ENCODE measurements at regions not wholly inside any gene's neighbourhood (a gene's known extent, or its start where the extent isn't known, plus 50 kb on each side); places are given as distances from the start of the nearest gene placed in this dataset.
A peak's percentile ranks its signal among the peaks of the same experiment; 100 is the strongest.

DNA sequence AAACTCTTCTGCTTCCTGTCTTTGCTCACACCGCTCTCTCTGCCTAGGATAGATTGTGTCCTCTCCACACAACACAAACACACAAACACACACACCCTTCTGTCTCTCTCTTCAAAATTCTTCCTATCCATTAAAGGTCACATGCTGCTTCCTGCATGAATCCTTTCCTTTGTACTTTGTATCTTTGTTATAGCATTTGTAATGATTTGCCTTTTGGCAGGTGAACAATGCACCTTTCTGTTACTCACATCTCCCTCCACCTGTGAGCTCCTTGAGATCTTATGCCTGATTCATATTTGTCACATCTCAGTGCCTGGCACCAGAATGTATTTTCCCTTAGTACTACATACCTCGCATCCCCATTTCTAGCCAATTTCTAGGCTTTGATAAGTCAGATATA, 251.4 kb upstream of the UMPS start:
- 76% methylated on average over 2 of the region's 2 CpGs for WGBS (ENCODE audit: insufficient coverage, low coverage, low lambda C conversion rate, missing lambda C conversion rate)
- H3K4me1 ChIP-seq = no peaks in the 10 kb centered on the region
- no peak for ATAC-seq

DNA sequence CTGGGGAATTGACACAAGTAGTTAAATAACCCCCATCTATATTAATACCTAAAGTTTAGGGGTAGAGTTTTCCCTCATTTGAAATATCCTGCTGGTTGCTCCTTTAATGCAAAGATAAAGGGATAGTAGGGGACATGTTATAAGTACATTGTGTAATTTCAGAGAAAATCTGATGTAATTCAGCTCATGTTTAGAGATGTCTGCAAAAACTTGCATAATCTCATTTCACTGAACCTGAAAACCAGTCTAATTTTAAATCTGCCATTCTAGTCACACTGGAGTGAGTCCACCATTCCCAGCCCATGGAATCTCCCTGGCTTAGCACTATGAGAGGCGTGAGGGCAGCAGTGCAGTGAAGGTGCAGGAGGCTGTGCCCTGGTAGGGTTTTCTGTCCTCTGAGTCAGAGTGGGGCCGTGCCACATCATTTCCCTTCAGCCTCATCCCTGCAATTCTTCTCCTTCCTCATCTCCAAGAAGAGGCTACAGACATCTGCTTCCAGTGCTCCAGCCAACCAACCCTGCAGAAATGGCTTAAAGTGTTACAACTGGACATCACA, 246.3 kb upstream of the UMPS start:
- H3K4me1 ChIP-seq = no peaks in the 10 kb centered on the region
- no peak overlapping the region for H3K4me3 ChIP-seq
- DNase-seq (no peak), ATAC-seq (peak; percentile 17 to 65 (median 41))
- no peaks in the 10 kb centered on the region for H3K36me3 ChIP-seq
- TF ChIP-seq, protein P1, sequence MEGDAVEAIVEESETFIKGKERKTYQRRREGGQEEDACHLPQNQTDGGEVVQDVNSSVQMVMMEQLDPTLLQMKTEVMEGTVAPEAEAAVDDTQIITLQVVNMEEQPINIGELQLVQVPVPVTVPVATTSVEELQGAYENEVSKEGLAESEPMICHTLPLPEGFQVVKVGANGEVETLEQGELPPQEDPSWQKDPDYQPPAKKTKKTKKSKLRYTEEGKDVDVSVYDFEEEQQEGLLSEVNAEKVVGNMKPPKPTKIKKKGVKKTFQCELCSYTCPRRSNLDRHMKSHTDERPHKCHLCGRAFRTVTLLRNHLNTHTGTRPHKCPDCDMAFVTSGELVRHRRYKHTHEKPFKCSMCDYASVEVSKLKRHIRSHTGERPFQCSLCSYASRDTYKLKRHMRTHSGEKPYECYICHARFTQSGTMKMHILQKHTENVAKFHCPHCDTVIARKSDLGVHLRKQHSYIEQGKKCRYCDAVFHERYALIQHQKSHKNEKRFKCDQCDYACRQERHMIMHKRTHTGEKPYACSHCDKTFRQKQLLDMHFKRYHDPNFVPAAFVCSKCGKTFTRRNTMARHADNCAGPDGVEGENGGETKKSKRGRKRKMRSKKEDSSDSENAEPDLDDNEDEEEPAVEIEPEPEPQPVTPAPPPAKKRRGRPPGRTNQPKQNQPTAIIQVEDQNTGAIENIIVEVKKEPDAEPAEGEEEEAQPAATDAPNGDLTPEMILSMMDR (IDR thresholded peaks at IDR 0.05) = no peak
- no peak for TF ChIP-seq POLR2A (IDR thresholded peaks at IDR 0.05)
- intact Hi-C loops (cut with DNase I) = no loop called here
- no peaks in the 10 kb centered on the region for H3K9me3 ChIP-seq
- no peaks in the 10 kb centered on the region for H3K27me3 ChIP-seq
- WGBS (ENCODE audit: insufficient coverage, low coverage, low lambda C conversion rate, missing lambda C conversion rate) = 68% methylated on average over 2 of the region's 2 CpGs
- no peak overlapping the region for H3K27ac ChIP-seq

More for the DNA sequence above, 251.4 kb upstream of the UMPS start:
- H3K9me3 ChIP-seq = no peaks in the 10 kb centered on the region
- no peaks in the 10 kb centered on the region for H3K36me3 ChIP-seq
- no peak overlapping the region for H3K27ac ChIP-seq
- intact Hi-C loops (cut with DNase I) = no loop called here
- H3K27me3 ChIP-seq = no peaks in the 10 kb centered on the region
- no peak overlapping the region for H3K4me3 ChIP-seq
- DNase-seq = no peak
- TF ChIP-seq, protein P1 (IDR thresholded peaks at IDR 0.05) = no peak
- no peak for TF ChIP-seq POLR2A (IDR thresholded peaks at IDR 0.05)

DNA sequence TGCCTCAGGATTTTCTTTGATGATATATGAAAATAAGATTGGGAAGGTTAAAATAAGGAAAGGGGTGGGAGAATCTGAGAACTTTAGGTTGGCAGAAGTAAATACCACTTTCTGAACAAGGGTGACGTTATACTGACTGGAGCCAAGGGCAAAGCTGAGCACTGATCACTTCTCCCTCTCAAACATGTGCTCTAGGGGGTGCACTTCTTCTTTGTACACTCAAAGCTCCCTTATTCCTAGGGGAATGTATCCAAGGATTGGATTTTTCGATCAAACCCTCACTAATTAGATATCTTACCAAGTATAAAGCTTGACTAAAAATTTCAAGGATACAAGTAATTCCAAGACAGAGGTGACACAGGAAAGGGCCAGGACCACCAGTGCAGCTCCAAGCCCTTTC, 243.9 kb upstream of the UMPS start:
- TF ChIP-seq, protein P1 (IDR thresholded peaks at IDR 0.05) = peak in 1 of 4 donors; percentile 9
- TF ChIP-seq POLR2A (IDR thresholded peaks at IDR 0.05) = no peak
- ATAC-seq (no peak), DNase-seq (no peak)
- intact Hi-C loops (cut with DNase I) = no loop called here
- Histone ChIP-seq H3K4me3 (no peak overlapping the region), H3K27me3 (no peaks in the 10 kb centered on the region), H3K36me3 (no peaks in the 10 kb centered on the region), H3K9me3 (no peaks in the 10 kb centered on the region), H3K27ac (no peak overlapping the region), H3K4me1 (no peaks in the 10 kb centered on the region)
- WGBS (ENCODE audit: insufficient coverage, low coverage, low lambda C conversion rate, missing lambda C conversion rate) = 87% methylated on average over 2 of the region's 2 CpGs

DNA sequence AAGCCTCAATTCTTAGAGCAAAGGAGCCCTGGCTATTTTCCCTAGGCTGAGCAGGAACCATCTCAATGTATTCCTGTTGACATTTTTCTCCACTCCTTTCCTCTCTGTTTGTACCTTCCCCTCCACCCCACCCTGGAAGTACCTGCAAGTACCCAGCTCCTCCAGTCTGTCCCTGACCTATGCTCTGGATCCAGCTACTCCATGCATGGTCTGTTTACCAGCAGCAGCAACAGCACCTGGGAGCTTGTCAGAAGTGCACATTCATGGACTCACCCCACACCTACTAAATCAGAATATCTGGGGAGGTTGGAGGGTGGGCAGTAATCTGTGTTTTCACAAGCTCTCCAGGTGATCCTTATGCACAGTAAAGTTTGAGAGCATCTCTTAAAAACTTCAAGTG, 240.7 kb upstream of the UMPS start:
- H3K36me3 ChIP-seq = no peaks in the 10 kb centered on the region
- H3K9me3 ChIP-seq = no peaks in the 10 kb centered on the region
- no peak overlapping the region for H3K4me3 ChIP-seq
- no peak overlapping the region for H3K27ac ChIP-seq
- no peaks in the 10 kb centered on the region for H3K4me1 ChIP-seq
- no peaks in the 10 kb centered on the region for H3K27me3 ChIP-seq
- DNase-seq = no peak
- ATAC-seq = no peak
- intact Hi-C loops (cut with DNase I) = no loop called here
- TF ChIP-seq, protein P1 (IDR thresholded peaks at IDR 0.05) = no peak
- no peak for TF ChIP-seq POLR2A (IDR thresholded peaks at IDR 0.05)

DNA sequence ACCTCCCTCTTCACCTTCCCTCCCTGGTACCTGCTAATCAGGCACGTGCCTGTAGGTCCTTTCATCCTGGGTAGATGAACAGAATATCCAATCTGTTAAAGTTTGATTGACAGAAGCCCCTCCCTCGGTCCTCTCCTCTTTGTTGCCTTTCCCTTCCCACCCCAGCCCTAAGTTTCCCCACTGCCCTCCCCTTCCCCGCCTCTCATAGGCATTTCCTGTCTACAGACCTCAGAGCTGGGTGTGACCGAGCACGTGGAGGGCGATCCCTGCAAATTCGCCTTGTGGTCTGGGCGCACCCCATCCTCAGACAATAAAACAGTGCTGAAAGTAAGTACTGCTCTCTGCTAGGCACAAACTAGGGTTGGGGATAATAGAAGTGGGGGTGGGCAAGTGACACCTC, 239.2 kb upstream of the UMPS start:
- TF ChIP-seq, protein P1 (IDR thresholded peaks at IDR 0.05) = no peak
- no peak for TF ChIP-seq POLR2A (IDR thresholded peaks at IDR 0.05)
- no peaks in the 10 kb centered on the region for H3K27me3 ChIP-seq
- no peak overlapping the region for H3K4me3 ChIP-seq
- no peak overlapping the region for H3K27ac ChIP-seq
- H3K9me3 ChIP-seq = no peaks in the 10 kb centered on the region
- no peak for ATAC-seq
- 53% methylated on average over 8 of the region's 8 CpGs for WGBS (ENCODE audit: insufficient coverage, low coverage, low lambda C conversion rate, missing lambda C conversion rate)
- intact Hi-C loops (cut with DNase I) = loop anchor here (5.0 to 10.0 kb wide), 2 partner anchors 56 to 64 kb away; no protein-coding TSS in a partner anchor
- no peak for DNase-seq
- H3K36me3 ChIP-seq = no peaks in the 10 kb centered on the region
- H3K4me1 ChIP-seq = no peaks in the 10 kb centered on the region

Data from right lobe of liver (tissue), 6 donors.